Epithelial cell of prostate (primary cell): ENCODE measurements at regions not wholly inside any gene's neighbourhood (a gene's known extent, or its start where the extent isn't known, plus 50 kb on each side); places are given as distances from the start of the nearest gene placed in this dataset.
"Not testable (repeated sequence)": the region's sequence is repeated elsewhere in the genome, so short reads cannot be mapped to it uniquely, and the experiment has no call there.

Source experiments
- DNase-seq: peaks from one replicate; pipeline ENCODE4 v3.0.0-alpha.2; 2011; ENCODE audit warnings: low read depth, low spot score
- H3K27ac ChIP-seq: fragments of 450-650 bp; 2 replicates; pipeline ENCODE4 v1.5.1; 2017; ENCODE audit warnings: mild to moderate bottlenecking

- no peak overlapping the region for H3K27ac ChIP-seq
Measured at GRCh38 chr4:81704461-81704860, 232.8 kb upstream of the RASGEF1B start.

DNA sequence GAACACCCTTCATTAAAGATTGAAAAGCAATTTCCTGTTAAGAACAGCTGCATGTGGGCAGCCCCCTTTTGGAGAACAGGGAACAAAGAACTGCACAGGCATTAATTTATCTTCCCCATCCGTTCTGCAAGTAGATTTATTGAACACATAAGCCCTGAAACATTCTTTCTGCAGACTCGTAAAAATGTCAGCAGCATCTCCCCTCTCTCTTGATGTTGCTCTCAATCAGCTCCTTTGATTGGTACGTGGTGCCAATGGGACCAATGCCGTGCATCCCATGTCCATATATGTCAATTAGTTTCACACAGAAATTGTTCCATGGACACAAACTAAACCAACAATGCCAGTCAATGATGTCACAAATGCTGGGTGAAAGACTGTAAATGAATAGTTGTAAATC is 228.5 kb upstream of the RASGEF1B start:
- H3K27ac ChIP-seq, result no peak overlapping the region
- no peak for DNase-seq

More at GRCh38 chr4:81704461-81704860, 232.8 kb upstream of the RASGEF1B start:
- DNase-seq, result no peak

DNA sequence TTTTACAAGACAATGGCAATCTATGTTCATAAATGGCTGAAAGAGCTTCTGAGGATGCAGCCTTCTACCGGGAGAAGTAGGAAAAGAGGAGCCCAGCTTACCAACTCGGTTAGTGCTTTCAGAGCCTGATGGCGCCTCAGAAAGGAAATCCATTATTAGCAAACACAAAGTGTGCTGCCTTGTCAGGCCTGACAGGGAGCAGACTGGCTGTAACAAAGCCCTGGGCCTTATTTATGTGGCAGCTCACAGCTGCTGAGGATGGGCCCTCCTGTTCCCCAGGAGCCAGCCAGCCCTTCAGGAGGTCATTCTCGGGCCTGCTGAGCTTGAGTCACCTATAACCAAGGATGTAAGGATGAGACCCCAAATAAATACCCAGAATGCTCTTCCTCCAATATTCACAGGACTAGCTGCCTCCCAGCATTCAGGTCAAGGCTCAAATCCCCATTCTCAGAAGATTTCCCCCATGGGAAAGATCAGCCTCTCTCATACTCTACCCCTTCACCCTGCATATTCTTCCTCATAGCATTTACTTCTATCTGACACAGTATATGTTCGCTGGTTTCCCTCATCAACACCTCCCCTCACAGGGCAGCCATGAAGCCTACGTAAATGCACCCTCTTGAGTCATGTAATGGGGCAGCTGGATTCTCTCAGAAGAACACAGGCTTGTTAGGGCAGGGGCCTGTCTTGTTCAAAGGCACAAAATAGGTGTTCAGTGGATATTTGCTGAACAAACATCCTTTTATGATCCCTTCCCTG is 227.0 kb upstream of the RASGEF1B start:
- no peak for DNase-seq
- no peak overlapping the region for H3K27ac ChIP-seq

- no peak for DNase-seq
- H3K27ac ChIP-seq, result no peak overlapping the region
Measured at GRCh38 chr4:81694176-81694913, 222.6 kb upstream of the RASGEF1B start.

DNA sequence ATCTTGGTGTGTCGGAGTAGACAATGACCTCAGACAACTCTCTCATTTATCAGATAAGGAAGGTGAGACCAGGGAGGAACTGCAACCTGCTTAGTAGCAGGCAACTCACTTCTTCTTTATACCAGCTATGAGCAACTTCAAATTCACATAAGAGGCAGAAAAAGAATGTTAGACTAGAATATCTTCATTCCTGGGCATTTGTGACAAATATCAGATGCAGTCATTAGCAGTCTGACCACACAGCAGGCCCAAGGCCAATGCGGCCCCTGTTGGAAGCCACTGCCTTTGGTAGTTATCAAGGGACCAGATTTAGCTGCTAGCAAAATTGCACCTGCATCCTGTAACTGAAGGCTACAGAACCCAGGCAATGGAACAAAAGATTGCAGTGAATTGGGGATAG is 219.2 kb upstream of the RASGEF1B start:
- DNase-seq, result no peak
- no peak overlapping the region for H3K27ac ChIP-seq

- DNase-seq, result no peak
- H3K27ac ChIP-seq, result no peak overlapping the region
Measured at GRCh38 chr4:81688085-81688484, 216.4 kb upstream of the RASGEF1B start.

- H3K27ac ChIP-seq, result no peak overlapping the region
- no peak for DNase-seq
Measured at GRCh38 chr4:81687471-81687870, 215.8 kb upstream of the RASGEF1B start.

DNA sequence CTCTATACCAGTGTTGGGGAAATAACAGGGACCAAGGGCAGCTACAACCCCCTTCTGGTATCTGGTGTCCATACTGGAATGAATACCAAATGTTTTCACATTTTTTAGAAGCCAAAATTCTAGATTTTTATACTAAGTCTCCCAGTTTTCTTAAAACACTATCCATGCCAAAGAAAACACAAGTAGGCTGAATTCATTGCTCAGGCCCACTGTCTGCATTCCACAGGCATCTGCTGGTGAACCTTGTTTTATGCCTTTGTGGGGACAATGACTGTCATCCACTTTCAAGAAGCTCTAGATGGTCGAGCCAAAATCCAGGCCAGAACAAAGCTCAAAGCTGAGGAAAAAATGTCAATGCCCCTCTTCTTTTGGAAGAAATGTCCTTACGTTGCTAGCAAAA is 213.4 kb upstream of the RASGEF1B start:
- no peak for DNase-seq

DNA sequence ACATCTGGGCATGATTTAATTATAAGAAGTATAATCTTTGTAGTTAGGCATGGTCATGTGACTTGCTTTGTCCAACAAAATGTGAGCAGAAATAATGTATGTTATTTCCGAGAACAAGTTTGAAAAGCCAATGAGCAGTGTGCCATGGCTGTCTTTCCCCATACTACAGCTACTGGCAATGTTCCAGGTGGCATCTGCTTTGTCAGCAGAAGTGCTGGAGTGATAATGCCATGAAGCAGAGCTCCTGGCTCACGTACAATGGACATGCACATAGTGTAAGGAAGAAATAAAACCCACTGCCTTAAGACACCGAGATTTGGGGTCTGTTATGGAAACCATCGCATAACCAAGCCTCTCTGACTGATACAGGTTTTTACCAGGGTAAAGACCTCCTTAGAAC is 212.6 kb upstream of the RASGEF1B start:
- DNase-seq, result no peak
- H3K27ac ChIP-seq, result no peak overlapping the region

More for the DNA sequence above, 213.4 kb upstream of the RASGEF1B start:
- no peak overlapping the region for H3K27ac ChIP-seq

- H3K27ac ChIP-seq, result no peak overlapping the region
- DNase-seq, result no peak
Measured at GRCh38 chr4:81682492-81682891, 210.8 kb upstream of the RASGEF1B start.

DNA sequence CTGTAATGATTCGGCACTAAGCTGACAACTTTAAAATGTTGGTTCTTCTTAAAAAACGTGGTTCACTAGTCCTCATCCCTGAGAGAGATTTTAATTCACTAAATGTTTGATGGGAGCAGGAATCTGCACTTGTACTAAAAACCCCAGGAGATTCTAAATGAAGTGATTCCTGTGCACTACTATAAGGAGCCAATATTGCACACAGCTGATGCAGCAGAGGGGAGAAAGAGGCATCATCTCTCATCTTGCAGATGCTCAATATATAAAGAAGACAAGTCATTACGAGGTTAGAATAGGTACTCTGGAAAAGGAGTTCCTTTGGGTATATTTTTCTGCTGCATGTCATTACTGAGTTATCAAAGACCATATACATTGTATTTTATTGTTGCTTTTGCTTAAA is 207.6 kb upstream of the RASGEF1B start:
- no peak overlapping the region for H3K27ac ChIP-seq
- DNase-seq, result no peak

- DNase-seq, result no peak
Measured at GRCh38 chr4:81678801-81679200, 207.1 kb upstream of the RASGEF1B start.

GRCh38 chr4:81676537-81676936 is 204.8 kb upstream of the RASGEF1B start:
- H3K27ac ChIP-seq, result no peak overlapping the region
- no peak for DNase-seq

More at GRCh38 chr4:81678801-81679200, 207.1 kb upstream of the RASGEF1B start:
- H3K27ac ChIP-seq, result no peak overlapping the region

GRCh38 chr4:81675791-81676393 is 204.2 kb upstream of the RASGEF1B start:
- no peak for DNase-seq
- no peak overlapping the region for H3K27ac ChIP-seq

- no peak overlapping the region for H3K27ac ChIP-seq
- DNase-seq, result no peak
Measured at GRCh38 chr4:81673961-81674360, 202.3 kb upstream of the RASGEF1B start.

DNA sequence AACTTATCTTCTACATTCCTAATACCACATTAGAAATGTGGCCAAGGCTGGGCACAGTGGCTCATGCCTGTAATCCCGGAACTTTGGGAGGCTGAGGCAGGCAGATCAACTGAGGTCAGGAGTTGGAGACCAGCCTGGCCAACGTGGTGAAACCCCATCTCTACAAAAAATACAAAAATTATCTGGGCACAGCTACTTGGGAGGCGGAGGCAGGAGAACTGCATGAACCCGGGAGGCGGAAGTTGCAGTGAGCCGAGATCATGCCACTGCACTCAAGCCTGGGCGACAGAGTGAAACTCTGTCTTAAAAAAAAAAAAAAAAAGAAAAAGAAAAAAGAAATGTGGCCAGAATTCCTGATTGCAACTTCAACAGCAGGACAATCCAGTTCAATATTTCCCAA is 196.6 kb upstream of the RASGEF1B start:
- DNase-seq, H3K27ac ChIP-seq: not testable (repeated sequence)

GRCh38 chr4:81667539-81667938 is 195.8 kb upstream of the RASGEF1B start:
- DNase-seq, result no peak
- no peak overlapping the region for H3K27ac ChIP-seq

- DNase-seq, result no peak
- no peak overlapping the region for H3K27ac ChIP-seq
Measured at GRCh38 chr4:81666491-81666890, 194.8 kb upstream of the RASGEF1B start.

DNA sequence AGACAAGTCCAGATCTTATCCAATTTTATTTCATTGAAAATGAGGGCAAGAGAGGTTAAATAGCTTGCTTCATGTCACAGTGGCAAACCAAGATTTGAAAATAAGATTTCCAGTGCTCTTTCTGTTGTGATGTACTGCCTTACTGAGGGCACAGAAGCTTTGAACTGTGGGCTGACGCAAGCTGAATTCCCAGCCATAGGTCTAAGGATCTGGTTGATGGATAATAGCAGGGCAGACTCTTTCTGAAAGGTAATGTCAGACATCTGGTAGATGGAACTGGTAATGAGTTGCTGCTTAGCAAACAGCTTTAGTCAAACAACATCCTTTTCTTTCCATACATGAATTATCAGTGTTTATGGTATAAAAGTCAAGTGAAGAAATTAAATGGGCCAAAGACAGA is 193.9 kb upstream of the RASGEF1B start:
- DNase-seq, result no peak
- H3K27ac ChIP-seq, result no peak overlapping the region

DNA sequence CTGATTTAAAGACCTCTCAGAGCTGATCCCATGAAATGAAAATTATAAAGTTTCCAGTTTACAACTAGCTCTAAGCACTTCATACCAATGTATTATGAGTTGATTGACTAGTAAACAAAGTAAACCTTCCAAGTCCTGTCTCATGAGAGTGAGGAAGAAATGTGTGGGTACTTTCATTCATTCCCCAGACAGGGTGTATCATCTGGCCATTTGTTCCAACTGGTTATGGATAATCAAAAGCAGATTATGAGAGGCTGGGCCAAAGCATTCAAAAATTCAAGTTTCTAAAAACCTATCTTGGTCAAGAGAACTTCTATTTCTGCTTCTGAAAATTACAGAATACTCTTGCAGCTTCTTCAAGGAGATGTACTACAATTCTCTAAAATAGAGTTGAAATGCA is 193.3 kb upstream of the RASGEF1B start:
- H3K27ac ChIP-seq, result no peak overlapping the region
- no peak for DNase-seq

DNA sequence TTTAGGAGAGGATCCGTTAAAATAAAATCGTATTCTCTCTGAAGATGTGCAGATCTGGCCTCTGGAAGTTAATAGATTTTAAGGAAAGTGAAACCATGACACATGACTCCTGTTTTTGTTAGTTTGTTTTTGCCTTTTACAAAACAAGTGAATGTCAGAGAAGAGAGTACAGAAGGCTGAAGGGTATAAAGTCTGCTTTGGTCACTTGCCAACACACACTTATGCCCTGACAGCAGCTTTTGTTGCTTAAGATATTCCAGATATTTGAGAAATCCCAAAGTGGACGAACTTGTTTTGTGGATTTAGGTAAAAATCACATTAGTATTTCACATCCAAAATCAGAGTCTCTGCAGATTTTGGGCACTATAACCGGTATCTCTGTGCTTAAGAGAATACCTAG is 192.4 kb upstream of the RASGEF1B start:
- no peak overlapping the region for H3K27ac ChIP-seq
- DNase-seq, result no peak
